Central memory CD4-positive, alpha-beta T cell (primary cell): ENCODE measurements at regions not wholly inside any gene's neighbourhood (a gene's known extent, or its start where the extent isn't known, plus 50 kb on each side); places are given as distances from the start of the nearest gene placed in this dataset.
"Not testable (repeated sequence)": the region's sequence is repeated elsewhere in the genome, so short reads cannot be mapped to it uniquely, and the experiment has no call there.

Experiments used
- DNase-seq: peaks from one replicate; pipeline ENCODE4 v3.0.0; 2022

DNA sequence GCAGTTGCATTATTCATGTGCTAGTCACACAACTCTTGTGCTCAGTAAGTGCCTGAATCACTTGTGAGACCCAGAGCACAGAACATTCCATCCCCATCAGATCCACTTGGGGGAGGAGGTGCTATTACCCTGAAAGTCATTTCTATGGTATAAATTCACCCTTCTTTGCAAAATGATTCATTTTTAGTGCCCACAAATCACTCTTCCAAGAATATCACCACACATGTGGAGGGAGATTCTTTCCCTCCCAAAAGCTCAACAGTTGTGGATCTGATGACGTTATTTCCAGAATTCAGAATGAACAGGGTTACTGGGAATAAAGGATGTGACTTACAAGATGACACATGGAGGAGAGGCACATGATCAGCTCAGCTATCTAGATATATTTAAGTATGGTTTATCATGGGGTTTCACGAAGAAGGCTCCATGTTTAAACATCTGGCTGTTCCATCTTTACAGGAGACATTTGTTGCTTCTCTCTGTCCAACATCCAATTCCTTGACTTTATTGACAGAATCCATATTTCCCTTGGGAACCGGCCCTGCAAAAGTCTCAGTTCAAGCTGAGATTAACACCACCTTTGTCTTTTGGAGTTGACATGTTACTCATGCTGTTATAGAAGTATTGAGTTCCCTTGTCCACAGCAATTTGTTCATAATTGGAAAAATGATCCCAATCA is 214.2 kb upstream of the PROK2 start:
- no peak for DNase-seq

DNA sequence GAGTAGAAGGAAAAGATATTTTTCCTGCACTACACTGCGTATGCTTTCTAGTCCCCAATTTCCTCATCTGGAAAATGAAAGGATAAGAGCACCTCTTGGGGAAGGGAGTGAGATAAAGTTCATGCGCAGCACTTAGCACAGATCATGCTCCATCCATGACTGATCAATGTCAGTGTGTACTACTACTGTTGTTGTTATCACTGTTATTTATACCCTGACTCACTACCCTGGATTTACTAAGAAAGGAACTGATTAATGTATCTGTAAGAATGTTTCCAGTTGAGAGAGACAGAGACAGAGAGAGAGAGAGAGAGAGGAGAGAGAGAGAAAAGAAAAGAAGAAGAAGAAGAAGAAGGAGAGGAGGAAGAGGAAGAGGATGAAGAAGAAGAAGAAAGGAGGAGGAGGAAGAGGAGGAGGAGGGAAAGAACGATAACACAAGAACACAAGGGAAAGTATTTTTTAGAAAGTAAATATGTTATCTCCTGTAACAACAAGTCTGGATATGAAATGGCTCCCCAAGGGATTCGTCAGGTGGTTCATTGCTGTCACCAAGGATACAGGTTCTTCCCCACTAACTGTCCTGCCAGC is 212.2 kb upstream of the PROK2 start:
- DNase-seq = no peak

DNA sequence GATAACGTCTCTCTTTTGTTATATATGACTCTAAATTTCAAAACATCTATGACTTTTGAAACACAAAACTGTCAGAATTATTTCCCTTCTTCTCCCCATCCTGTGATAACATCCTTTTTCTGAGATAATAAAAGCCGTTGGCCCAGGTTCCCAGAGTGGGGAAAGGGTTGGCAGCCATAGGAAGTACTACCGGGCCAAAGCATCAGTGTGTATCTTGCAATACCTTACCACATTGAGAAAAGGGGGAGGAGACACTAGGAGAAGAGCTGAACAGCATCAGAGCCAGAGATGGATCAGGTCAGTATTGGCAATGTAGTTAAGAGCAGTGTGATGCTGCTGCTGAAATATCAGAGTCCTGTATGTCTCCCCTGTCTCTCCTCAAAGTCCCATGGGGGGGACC is 210.0 kb upstream of the PROK2 start:
- no peak for DNase-seq

DNA sequence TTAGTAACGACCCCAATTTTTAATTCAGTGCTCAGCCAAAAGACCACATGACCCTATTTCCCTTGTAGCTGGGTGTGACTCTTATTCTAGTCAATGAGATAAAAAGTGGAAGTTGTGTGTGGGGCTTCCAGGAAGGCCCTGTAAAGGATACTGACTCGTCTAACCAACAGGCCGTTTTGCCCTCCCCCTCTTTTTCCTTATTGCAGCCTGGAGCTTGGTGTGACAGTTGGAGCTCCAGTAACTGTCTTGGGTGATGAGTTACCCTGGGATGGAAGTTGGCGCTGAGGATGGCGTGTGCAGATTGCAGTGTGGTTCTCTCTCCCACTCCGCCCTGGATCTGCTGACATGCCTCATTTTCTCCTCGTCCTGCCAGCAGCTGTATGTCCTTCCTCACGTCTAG is 209.3 kb upstream of the PROK2 start:
- no peak for DNase-seq

DNA sequence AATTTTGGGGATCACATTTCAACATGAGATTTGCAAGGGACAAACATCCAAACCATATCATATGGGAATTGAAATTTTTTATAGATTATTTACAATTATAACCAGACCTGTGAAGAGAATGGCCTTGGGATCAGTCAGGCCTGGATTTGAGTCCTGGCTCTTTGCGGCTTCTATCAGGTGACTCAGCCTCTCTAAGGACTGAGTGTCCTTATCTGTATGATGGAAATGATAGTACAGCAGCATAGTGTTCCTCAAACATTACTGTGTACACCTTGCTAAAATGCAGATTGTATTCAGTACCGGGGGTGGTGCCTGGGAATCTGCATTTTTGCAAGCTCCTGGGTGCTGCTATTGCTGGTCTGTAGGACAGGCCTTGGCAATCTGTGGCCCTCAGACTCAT is 206.7 kb upstream of the PROK2 start:
- no peak for DNase-seq

DNA sequence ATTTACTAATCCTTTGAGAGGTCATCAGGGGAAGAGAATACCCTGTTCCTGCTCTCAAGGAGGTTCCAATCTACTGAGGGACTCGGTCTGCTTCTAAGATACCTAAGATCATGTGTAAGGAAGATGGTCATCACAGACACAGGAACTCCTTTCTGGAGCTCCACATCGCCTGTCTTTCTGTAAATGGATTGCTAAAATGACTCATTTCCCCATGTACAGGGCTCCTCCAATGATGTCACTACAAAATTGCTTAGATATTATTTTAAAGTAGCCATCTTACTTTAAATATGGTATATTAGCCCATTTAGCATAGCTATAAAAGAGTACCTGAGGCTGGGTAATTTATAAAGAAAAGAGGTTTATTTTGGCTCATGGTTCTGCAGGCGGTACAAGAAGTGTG is 206.1 kb upstream of the PROK2 start:
- DNase-seq = no peak

DNA sequence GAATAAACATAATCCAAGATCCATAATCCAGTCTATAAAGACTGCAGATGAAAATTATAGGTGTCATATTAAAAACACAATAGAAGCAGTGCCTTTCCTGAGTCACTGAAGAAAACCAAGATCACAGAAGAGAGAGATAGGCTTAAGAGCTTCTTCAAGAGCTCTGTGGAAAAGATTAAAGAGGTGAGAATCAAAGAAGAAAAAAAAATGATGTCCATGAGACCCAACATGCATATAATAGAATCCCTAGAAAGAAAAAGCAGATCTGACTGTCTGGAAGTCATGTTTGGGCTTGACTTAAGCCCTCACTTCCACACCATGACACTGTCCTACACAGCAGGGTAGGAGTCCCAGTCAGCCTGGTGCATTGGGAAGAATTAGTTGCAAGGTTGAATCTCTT is 205.6 kb upstream of the PROK2 start:
- DNase-seq = no peak

DNA sequence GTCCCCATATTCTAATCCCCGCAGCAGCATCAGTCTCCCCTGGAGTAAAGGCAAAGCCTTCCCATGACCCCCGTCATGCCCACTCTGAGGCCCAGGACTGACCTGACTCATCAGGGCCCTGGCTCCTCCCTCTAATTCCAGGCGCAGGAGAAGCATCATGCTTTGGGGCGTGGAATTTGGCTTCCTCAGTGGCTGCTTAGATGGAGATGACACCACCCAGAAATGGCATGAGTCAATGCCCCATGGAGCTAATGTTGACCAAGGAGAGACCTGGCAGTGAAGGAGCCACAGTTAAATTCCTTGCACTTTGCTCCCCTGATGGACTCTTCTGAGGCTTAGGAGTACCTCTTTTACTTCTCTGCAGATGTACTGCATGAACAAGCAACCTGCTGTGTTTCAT is 204.2 kb upstream of the PROK2 start:
- no peak for DNase-seq

DNA sequence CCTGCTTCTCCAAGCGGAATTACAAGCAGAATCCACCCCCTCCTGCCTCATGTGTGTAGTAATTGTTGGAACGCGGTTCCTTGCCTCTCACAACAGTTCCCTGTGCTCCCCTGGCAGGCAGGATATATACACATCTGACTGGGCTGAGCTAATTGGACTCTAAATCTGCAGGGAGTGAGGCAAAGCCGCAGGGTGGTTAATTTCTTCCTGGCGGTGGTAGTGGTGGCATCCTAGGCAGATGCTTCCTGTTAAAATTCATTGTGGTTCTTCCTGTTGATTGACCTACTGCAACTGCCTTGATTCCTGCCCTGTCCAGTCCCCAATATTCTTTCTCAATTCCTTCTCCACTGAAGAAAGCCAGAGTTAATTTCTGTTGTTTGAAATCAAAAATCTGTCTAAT is 202.9 kb upstream of the PROK2 start:
- no peak for DNase-seq

DNA sequence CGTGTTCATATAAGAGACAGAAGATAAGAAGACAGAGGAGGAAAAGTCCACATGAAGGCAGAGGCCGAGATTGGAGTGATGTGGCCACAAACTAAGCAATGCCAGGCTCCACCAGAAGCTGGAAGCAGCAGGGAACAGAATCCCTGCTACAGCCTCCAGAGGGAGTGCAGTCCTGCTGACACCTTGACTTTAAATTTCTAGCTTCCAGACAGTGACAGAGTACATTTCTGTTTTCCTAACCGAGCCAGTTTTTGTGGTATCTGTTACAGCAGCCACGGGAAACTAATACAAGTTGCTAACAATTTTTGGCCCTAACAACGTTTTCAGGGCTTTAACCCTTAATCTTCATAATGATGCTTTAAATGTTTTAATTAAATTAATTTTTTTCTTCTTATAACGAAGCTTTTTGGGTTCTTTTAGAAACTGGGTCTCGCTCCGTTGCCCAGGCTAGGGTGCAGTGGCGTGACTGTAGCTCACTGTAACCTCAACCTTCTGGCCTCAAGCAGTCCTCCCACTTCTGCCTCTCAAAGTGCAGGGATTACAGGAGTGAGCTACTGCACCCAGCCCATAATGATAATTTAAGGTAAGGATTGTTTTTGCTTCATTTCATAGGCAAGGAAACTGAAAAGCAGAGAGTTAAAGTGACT is 202.3 kb upstream of the PROK2 start:
- no peak for DNase-seq

DNA sequence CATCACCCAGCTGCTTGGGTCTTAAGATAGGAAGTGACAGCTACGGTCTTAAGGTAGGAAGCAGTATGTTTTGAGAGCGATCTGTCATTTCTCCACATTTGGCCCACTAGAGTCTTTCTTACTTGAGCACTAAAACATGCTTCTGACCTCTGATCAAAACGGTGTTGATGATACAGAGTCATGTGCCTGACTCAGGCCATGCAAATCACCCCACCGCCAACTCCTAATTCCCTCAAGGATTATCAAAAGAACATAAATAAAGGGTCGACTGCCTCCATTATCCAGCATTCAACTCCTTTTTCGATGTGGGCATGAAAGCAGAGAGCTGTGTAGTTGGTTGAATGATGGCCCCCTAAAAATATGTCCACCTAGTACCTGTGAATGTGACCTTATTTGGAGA is 201.7 kb upstream of the PROK2 start:
- DNase-seq = no peak

DNA sequence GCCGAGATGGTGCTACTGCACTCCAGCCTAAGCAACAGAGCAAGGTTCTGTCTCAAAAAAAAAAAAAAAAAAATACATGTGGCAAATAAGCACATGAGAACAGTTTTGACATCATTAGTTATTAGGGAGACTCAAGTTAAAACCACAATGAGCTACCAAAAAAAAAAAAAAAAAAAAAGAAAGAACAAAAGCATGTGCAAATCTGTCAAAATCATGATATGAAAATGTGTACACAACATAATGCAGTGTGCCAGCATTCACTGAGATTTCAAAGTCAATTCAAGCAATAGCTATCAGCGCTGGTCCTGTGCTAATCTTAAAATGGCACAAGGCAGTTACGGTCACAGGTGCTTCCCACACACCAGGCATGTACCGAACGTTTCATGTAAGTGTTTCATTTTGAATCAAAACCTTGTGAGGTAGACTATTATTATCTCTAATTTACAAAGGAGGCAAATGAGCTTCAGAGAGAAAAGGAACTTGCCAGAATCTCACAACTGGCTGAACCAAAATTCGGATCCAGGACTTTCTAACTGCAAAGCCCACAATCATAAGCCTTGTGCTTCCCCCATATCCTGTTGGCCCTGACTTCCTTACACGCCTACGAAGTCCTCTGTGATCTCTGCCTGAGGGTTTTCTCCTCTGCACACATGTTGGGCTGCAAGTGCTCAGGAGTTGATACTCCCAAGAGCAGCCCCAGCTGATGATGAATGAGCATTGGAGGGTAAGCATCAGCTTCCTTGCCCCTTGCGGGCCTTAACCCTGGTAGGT is 200.1 kb upstream of the PROK2 start:
- no peak for DNase-seq

DNA sequence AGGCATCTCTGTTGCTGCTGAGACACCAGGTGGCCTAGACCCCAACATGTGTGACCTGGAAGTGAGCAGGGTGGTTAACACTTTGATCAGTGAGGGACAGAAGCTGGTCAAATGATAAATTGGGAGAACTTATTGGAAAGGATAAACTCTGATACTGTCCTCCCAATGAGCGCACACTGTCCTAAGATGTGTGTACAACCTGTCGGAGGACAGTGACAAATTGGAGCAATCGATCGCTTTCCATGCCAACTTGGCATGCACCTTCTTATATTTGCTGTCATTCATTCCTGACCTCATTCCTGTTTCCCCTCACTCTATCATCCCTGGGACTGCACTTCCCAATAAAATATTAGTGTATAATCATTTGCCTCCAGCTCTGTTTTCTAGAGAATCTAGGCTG is 198.7 kb upstream of the PROK2 start:
- no peak for DNase-seq

DNA sequence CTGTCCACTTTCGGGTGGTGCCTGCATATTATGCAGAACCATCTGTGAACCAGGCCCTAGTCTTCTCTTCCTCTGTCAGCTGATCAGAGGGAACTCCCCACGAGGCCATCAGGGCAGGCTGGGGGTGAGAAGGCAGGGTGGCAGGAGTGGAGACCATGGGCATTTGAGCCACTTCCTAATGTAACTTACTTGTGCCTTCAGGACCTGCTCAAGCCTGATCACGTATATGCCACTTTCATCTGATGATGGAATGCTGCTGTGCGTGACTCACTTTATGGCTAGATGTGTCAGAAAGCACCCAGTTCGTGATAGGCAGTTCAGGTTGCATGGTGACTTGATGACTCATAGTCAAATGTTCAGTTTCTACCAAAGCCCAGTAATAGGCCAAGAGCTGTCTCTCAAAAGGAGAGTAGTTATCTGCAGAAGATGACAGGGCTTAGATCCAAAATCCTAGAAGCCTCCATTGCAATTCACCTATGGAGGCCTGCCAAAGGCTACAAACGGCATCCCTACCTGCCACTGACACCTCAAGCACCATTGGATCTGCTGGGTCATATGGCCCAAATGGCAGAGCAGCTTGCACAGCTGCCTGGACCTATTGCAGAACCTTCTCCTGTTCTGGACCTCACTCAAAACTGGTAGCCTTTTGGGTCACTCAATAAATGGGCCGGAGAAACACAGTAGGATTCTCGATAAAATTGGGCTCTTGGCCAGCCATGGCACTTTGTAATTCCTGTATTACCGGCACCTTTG is 197.7 kb upstream of the PROK2 start:
- not testable (repeated sequence) for DNase-seq

DNA sequence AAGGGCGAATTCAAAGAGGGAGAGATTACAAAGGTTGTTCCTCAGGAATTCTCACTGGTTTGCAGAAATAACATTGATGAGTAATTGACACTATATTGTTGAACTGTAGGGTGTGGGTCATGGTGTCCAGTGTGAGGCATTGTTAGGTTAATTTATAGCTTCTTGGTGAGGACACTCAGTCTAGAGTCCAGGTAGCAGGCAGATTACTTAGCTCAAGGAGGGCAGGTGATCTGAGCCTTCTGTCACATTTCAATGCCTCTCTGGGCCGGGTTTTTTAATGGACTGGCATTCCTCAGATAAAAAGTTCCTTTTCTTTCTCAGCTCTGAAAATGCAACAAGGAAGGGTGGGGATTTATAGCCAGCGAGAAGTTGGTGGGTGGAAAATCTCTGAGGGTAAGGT is 194.2 kb upstream of the PROK2 start:
- DNase-seq = no peak

DNA sequence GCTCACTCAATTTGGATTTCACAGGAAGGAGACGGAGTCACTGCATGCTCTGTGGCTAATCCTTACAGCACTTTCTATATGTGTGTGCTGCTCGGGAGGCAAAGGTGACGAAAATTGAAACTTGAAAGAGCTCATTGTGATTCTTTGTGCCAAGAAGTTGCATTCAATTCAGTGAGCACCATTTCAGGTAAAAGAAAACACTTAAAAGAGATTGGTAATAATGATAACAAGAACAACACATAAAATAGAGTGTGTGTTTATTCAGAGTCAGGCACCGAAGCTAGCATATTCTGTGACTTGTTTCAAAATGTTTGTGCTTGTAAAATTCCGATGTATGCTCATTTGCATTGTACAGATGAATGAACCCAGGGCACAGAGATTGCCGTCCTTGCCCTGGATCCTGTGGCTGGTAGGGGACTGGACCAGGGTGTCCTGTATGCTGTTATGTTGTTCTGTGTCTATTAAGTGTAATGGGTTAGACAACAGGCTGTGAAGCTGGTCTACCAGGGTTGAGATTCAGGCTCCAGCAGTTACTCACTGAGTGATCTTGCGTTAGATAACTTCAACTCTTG is 193.3 kb upstream of the PROK2 start:
- no peak for DNase-seq

DNA sequence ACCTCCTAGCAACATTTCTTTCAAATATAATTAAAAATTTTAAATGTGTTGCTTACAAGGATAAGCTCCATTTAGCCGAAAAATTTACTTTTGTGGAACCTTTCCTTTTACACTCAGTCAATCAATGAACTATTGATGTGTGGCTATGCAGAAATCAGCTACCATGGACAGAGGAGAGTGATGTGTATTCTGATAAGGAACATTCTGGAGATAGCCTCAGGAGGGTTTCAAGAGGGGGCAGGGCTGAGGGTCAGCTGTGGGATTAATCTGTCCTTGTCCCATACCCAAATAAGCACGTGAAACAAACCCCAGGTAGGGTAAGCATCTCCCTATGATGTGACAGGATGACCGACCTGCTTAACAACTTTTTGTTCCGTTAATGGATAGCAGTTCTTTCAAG is 192.6 kb upstream of the PROK2 start:
- no peak for DNase-seq

DNA sequence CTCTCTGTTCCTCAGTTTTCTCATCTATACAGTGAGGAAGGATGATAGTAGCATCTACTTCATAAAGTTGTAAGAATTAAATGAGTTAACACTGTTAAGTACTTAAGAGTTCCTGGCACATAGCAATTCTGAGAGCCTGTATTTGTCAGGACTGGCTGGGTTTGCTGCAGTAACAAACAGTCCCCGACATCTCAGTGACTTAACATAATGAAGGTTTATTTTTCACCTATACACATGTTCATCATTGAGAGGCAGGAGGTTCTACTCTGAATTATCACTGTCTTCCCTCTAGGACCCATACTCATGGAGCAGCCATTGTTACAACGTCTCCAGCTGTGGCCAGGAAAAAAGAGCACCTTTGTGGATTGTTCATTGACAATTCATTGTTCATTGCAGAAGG is 190.6 kb upstream of the PROK2 start:
- DNase-seq = no peak

DNA sequence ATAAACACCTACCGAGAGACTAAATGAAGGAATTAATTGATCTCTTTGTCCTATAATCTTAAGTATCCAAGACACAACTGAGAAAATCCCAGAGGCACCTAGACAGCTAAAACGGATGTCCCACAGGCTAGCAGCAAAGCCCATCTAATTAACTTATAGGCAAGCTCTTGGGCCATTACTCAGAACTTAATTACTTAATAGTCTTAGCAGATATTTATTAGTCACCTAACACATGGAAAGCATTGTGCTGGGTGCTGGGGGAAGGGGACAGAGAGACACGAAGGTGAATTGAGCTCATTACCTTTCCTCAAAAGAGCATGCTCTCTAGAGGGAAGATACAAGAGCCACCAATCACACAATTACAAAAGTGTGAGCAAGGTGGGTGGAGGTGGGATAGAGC is 189.8 kb upstream of the PROK2 start:
- no peak for DNase-seq

DNA sequence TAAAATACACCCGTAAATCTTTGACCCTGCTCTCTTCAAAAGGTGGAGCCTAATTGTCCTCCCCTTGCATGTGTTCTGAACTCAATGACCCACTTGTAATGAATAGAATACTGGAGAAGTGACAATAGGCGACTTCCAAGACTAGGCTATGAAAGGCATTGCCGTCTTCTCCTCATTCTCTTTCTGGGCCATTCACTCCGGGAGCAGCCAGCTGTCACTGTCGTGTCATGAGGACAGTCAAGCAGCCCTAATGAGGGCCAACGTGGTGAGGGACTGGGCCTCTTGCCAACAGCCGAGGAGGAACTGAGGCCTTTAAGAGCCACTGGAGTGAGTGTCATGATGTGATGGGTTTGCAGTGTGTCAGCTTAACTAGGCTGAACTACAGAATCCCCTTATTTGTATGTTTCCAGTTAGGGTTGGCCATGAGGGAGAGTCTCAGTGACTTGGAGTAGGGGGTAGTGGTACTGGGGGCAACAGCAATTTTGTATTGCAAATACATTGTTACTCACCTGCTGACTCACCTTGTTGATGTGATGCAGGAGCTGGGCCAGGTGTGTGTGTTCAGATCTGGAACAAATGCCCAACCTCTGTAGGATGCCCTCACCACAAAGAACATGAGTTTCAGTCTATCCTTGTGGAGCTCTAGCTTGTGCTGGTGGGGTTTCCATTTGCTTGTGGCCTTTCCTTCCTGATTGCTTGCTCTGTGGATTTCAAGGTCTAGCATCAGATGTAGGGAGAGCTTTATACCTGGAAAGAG is 188.5 kb upstream of the PROK2 start:
- no peak for DNase-seq

DNA sequence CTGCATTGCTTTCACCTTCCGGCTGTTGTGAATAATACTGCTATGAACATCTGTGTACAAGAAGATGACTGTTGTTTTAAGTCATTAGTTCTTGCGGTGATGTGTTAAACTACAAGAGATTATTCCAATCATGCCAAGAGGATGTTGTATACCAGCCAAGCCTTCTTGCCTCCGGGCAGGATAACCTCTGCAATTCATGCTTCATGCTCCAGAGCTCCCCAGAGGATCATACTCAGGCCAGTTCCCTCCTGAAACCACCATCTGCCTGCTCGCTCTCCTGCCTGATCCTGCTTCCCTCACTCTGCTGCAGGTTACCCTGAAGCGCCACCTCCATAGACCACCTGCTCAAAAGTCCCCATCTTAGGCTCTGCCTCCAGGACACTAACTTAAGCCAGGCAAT is 187.1 kb upstream of the PROK2 start:
- DNase-seq = no peak

DNA sequence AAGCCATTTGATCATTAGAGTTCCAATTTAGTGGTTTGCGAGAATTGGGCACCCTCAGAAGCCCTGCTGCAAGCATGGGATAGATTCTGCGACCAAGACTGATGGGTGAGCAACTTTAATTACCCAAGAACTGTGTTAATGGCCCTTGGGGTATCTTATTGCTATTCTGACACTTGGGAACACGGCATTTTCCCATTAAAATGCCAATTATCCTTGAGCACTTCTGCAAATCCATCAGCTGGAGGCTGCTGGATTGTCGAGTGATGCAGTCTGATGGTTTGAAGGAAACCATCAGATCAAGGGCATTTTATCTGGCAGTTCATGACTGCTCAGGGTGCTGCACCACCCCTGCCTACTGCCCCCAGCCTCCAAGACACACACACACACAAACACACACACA is 183.6 kb upstream of the PROK2 start:
- DNase-seq = no peak
